Motor neuron (in vitro differentiated cells): ENCODE measurements at regions not wholly inside any gene's neighbourhood (a gene's known extent, or its start where the extent isn't known, plus 50 kb on each side); places are given as distances from the start of the nearest gene placed in this dataset.

Experiments
- ATAC-seq, 8 experiments: fragments of 200-7000 bp; cut with Tn5 transposase; replicated peaks in 6 of 8; 2 replicates each; pipeline ENCODE4 v1.8.0; 2021; ENCODE audit warnings: mild to moderate bottlenecking in 8 of 8, moderate library complexity in 8 of 8
- H3K27ac ChIP-seq, 2 donors: fragments of 250-450 bp; sonication (Bioruptor Pico); 2 replicates each; pipeline ENCODE4 v1.9.0; 2021; ENCODE audit warnings: antibody characterized with exemption in 2 of 2, mild to moderate bottlenecking in 2 of 2, moderate library complexity in 1 of 2
- H3K4me1 ChIP-seq, 2 donors: fragments of 250-450 bp; sonication (Bioruptor Pico); replicated peaks in 1 of 2; 2 replicates each; pipeline ENCODE4 v1.6.1; 2021; ENCODE audit warnings: antibody characterized with exemption in 2 of 2, mild to moderate bottlenecking in 2 of 2, moderate library complexity in 1 of 2
- H3K4me3 ChIP-seq, 5 donors: fragments of 250-450 bp; sonication (Bioruptor Pico); 2 replicates each; pipeline ENCODE4 v1.9.0; 2021; ENCODE audit warnings: antibody characterized with exemption in 5 of 5, mild to moderate bottlenecking in 5 of 5, moderate library complexity in 4 of 5
- WGBS, 10 experiments: fragments of 450-650 bp; shearing (Covaris generic); methylation state at CpG; one replicate each; pipeline ENCODE4 v1.0.0; 2022; 5-methylcytosine and 5-hydroxymethylcytosine counted together
- in situ Hi-C, 9 experiments: fragments of 400-800 bp; cut with MboI; loops; one replicate each; pipeline ENCODE4 v1.15.0; 2021; ENCODE audit warnings: low sequenced_read_pairs in 9 of 9, low pct_unique_long_range_greater_than_20kb in 2 of 9; ENCODE audit not compliant: unreplicated experiment in 9 of 9

DNA sequence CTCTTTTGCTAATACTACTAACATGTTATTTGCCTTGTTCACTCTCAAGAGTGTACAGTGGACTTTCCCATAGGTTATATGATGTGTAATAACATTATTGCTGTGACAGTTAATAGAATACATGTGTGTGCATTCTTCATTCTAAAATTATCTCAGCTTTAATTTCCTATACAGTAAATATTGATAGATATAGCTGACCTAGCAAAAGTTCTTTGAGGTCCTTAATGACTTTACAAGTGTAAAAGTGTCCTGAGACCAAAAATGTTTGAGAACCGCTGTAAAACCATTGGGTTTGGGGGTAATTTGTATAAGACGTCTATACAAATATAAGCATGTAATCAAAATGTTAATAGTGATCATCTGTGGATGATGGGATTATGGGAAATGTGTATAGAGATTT, 469.5 kb upstream of the PROK2 start:
- in situ Hi-C loops: no loop called here
- no peak overlapping the region for H3K27ac ChIP-seq
- no peak for ATAC-seq
- 40 to 100% (median 100%) methylated on average over 1 to 2 of the region's 2 CpGs; no CpG with 5 or more reads in 1 of the 10 experiments for WGBS, 10 experiments
- H3K4me1 ChIP-seq: peaks cover 27 to 29% of the 10 kb centered on the region in 2 donors
- no peak overlapping the region for H3K4me3 ChIP-seq

DNA sequence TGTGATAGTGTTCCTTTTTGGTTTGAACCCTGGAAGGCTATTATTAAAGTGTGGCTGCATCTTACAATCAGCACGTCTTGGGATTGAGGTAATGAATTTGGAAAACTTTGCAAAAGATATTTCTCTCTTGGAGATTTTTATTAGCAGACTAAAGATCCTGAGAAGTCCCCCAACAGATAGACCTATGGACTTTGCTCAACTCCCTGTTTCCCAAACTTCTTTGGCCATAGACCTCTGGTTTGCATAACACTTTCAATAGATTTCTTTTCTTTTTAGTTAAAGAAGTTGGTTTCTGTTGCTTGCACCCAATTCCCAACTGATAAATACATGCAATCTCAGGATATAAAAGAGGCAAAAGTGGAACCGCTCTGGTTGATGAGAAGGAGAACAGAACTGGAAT, 465.8 kb upstream of the PROK2 start:
- Histone ChIP-seq H3K4me3 (no peak overlapping the region), H3K4me1 (peaks cover 8 to 10% of the 10 kb centered on the region in 2 donors), H3K27ac (no peak overlapping the region)
- 0 to 80% (median 70%) methylated on average over 1 to 2 of the region's 2 CpGs; no CpG with 5 or more reads in 1 of the 10 experiments for WGBS, 10 experiments
- in situ Hi-C loops: no loop called here
- no peak for ATAC-seq

DNA sequence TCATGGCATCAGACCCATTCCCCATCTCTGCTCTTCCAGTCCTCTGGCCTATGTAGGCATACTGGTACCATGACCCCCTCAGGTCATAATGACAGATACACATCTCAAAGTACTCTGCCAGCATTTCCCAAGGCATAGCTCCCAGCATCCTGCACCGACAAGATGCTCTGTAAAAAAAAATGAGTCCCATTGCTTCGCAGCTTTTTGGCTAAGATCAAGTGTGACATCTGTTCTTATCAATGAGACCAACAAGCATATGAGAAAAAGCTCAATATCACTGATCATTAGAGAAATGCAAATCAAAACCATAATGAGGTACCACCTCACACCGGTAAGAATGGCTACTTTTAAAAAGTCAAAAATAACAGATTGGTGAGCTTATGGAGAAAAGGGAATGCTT, 463.9 kb upstream of the PROK2 start:
- no peak overlapping the region for H3K4me3 ChIP-seq
- ATAC-seq: no peak
- 80 to 100% (median 97%) methylated on average over 1 to 3 of the region's 3 CpGs; no CpG with 5 or more reads in 3 of the 10 experiments for WGBS, 10 experiments
- no peaks in the 10 kb centered on the region for H3K4me1 ChIP-seq
- in situ Hi-C loops: no loop called here
- H3K27ac ChIP-seq: no peak overlapping the region

DNA sequence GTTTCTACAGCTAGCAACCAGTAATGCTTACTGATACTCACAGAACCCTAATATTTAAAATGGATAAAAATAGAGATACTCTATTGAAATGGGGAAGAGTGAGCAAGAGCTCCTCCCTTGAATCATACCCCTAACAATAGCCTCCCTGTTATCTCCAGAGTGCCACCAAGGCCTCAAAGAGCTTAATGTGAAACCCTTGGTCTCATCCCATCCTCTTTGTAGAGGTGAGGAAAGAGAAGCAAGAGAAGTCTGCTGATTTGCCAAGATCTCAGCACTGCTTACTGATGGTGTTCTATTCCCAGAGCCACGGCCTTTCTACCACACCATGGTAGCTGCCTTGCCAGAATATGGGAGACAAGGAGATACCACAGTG, 463.4 kb upstream of the PROK2 start:
- H3K4me3 ChIP-seq: no peak overlapping the region
- 0 to 100% (median 50%) methylated on average over 1 of the region's 1 CpG; no CpG with 5 or more reads in 5 of the 10 experiments for WGBS, 10 experiments
- H3K27ac ChIP-seq: no peak overlapping the region
- in situ Hi-C loops: no loop called here
- ATAC-seq: no peak
- peaks cover 0 to 1% of the 10 kb centered on the region in 2 donors for H3K4me1 ChIP-seq

DNA sequence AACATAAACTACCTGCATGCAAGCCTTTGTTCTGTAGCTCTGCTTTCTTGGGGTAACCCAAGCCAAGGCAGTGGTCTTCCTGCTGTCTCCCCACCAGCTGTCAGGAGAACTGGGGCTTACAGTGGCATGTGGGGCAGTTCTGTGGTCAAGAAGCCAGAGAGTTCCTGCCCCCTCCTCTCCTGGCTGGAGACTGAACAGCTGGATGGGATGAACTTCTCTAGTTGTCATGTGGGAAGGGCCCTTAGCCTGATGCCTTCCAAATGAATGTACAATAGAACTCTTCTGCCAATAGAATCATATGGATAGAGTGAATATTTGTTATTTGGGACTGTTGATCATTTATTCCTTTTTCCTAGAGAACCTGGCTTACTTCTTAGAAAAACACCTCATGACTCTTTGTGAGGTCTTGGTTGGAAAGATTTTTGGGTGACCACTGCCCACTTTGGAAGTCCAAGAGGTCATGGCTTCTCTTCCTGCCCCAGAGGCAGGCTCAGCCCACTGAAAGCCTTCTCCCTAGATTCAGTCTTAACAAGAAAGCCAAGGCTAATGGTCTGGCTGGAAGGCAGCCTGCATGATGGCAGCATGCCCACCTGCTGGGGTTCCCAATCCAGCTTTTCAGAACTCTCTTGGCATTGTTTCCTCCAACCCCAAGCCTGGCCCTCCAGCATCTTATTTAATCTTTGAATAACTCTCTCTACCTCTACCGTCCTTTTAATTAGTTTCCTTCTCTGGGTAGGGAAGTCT, 462.9 kb upstream of the PROK2 start:
- peaks cover 0 to 7% of the 10 kb centered on the region in 2 donors for H3K4me1 ChIP-seq

DNA sequence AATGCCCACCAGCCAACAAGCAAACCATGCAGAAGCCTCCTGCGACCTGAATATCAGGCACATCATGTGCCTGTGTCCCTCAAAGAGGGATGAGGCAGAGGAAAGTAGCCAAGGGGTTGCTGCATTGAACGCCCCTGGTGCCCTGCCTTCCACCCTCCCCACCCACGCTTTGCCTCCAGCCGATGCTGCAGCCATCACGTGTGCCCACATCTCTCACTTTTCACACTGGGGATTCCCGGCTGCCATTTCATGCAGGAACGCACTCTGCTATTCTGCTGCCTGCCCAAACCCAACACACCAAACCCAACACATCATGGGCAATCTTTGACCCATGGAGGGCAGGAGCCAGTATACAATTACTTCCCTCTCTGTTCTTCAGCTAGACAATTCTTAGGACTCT, 462.2 kb upstream of the PROK2 start:
- peaks cover 3 to 14% of the 10 kb centered on the region in 2 donors for H3K4me1 ChIP-seq
- WGBS, 10 experiments: 20% methylated on average over 1 of the region's 7 CpGs; no CpG with 5 or more reads in 9 of the 10 experiments
- no peak overlapping the region for H3K27ac ChIP-seq
- H3K4me3 ChIP-seq: no peak overlapping the region
- no peak for ATAC-seq
- in situ Hi-C loops: no loop called here

More for the DNA sequence above, 462.9 kb upstream of the PROK2 start:
- 29 to 100% (median 44%) methylated on average over 1 of the region's 1 CpG; no CpG with 5 or more reads in 5 of the 10 experiments for WGBS, 10 experiments
- ATAC-seq: no peak
- in situ Hi-C loops: no loop called here
- Histone ChIP-seq H3K27ac (no peak overlapping the region), H3K4me3 (no peak overlapping the region)

DNA sequence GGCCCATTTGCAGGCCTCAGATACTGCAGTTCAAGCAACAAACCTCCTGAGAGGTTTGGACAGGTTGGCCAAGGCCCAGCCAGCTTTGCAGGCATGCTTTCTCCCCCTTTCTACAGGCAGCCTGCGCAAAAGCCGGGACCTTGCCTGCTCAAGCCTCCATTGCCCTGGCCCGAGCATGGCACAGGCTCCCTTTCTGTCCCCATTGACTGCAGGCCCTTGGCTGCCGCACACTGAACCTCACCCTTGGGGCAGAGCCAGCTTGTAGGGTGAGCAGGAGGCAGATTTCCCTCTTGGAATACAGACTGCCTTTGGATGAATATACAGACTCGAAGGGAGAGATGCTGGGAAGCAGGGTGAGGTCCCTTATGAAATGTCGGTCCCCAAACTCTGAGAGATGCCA, 461.7 kb upstream of the PROK2 start:
- H3K4me3 ChIP-seq: no peak overlapping the region
- in situ Hi-C loops: no loop called here
- H3K4me1 ChIP-seq: peaks cover 3 to 17% of the 10 kb centered on the region in 2 donors
- no peak for ATAC-seq
- no peak overlapping the region for H3K27ac ChIP-seq
- WGBS, 10 experiments: 0 to 100% (median 80%) methylated on average over 1 to 3 of the region's 6 CpGs; no CpG with 5 or more reads in 3 of the 10 experiments

DNA sequence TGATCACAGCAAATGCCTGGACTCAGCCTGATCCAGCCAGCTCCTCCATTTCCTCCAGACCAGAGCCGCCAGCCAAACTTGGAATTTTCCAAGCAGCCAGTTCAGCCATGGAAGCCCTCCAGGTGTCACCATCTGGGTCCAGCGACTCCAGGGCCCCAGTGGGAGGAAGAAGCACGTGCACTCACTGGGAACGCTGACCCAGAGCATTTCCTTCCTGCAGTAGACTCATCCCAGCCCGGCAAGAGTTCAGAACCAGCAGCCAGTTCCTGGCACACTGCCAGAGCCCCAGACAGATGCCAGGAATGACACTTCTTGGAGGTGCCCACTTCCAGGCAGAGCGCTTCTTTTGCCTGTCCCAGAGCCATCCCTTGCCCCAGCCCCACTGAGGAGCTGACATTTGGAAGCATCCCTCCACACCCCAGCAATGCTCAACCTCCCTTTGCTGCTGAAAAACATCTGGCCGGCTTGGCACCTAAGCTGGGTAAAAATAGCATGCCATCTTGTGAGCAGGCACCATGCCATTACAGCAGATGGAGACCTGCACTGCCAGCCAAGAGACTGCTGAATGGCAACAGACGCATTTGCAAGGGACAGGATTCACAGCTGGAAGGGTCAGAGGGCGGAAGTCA, 460.3 kb upstream of the PROK2 start:
- 33 to 100% (median 79%) methylated on average over 1 to 7 of the region's 9 CpGs; no CpG with 5 or more reads in 1 of the 10 experiments for WGBS, 10 experiments
- Histone ChIP-seq H3K27ac (no peak overlapping the region), H3K4me1 (peaks cover 3 to 17% of the 10 kb centered on the region in 2 donors), H3K4me3 (no peak overlapping the region)
- no peak for ATAC-seq
- in situ Hi-C loops: no loop called here

DNA sequence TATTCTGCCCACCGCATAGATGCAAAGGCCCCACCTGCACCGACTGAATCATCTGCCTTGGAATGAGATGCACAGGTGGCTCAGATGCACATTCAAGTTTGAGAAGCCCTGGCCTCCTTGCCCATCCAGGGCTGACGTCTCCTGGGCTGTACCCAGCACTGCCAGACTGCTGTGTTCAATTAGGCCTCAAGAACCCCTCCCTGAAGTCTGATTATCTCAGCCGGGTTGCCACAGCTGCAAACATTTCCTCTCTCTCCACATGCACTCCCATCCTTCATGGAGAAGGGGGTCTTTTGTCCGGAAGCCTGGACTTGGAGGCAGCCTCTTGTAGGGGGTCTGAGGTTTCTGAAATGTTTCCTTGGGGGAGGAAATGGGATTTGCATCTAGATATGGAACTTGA, 459.4 kb upstream of the PROK2 start:
- H3K27ac ChIP-seq: no peak overlapping the region
- ATAC-seq: no peak
- in situ Hi-C loops: no loop called here
- no peak overlapping the region for H3K4me3 ChIP-seq
- peaks cover 3 to 17% of the 10 kb centered on the region in 2 donors for H3K4me1 ChIP-seq
- 0 to 100% (median 89%) methylated on average over 1 to 2 of the region's 5 CpGs; no CpG with 5 or more reads in 2 of the 10 experiments for WGBS, 10 experiments

DNA sequence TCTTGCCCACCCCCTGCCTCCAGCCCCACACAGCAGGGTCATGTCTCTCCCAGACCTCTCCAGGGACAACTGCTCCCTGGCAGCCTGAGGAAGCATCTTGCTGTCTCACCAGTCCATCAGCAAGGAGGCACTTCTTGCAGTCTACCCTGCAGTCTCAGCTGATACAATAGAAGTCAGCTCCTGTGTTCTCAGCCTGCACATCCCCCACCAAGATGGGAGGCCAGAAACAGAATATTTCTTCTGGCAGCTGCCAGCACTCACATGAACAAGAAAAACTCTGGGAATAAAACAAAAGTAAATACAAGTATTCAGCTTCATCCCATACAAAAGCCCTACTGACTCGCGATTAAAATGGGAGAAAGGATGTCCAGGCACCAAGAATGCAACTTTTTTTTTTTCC, 457.4 kb upstream of the PROK2 start:
- WGBS, 10 experiments: 20 to 94% (median 45%) methylated on average over 1 to 2 of the region's 2 CpGs; no CpG with 5 or more reads in 1 of the 10 experiments
- H3K4me3 ChIP-seq: no peak overlapping the region
- peak in 5 of 8 experiments; percentile 66 to 91 (median 73) for ATAC-seq
- no peak overlapping the region for H3K27ac ChIP-seq
- in situ Hi-C loops: no loop called here
- peaks cover 3 to 21% of the 10 kb centered on the region in 2 donors for H3K4me1 ChIP-seq

DNA sequence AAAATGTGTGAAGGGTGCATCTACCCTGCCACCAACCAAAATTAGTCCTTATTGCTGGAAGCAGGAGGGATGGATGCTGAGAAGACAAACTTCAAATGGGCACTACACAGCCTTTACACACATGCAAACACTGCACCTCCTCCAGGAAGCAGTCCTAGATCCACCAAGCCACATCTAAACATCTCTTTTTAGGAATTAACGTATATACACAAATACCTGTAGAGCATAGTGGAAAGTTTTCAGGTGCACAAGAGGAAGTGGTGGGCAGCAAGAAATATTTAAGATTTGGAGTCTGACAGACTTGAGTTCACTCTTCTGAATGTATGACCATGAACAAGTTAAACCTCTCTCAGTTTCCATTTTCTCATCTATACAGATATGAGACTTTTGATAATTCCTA, 456.6 kb upstream of the PROK2 start:
- 40 to 100% (median 80%) methylated on average over 1 of the region's 1 CpG; no CpG with 5 or more reads in 5 of the 10 experiments for WGBS, 10 experiments
- ATAC-seq: no peak
- H3K27ac ChIP-seq: no peak overlapping the region
- H3K4me1 ChIP-seq: peaks cover 3 to 21% of the 10 kb centered on the region in 2 donors
- H3K4me3 ChIP-seq: no peak overlapping the region
- in situ Hi-C loops: no loop called here

DNA sequence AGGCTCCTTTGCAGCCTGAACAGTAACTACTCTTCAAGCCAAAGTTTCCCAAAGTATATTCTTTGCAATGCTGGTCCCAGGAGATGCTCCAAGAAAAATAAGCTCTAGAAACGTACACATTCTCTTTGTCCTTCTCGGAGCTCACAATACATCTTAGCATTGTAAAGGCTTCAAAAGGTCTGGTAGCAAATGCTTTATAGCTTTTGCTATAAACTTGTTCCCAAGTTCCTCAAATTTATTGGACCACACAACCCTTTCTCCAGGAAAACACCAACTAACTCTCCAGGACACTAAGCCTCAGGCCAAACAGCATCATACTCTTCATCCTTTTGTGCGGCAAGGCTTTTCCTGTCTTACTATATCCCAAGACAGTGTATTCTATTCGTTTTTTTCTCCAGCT, 455.6 kb upstream of the PROK2 start:
- 37 to 100% (median 81%) methylated on average over 1 to 4 of the region's 4 CpGs; no CpG with 5 or more reads in 2 of the 10 experiments for WGBS, 10 experiments
- in situ Hi-C loops: no loop called here
- H3K27ac ChIP-seq: no peak overlapping the region
- H3K4me3 ChIP-seq: no peak overlapping the region
- no peak for ATAC-seq
- H3K4me1 ChIP-seq: peaks cover 3 to 21% of the 10 kb centered on the region in 2 donors

DNA sequence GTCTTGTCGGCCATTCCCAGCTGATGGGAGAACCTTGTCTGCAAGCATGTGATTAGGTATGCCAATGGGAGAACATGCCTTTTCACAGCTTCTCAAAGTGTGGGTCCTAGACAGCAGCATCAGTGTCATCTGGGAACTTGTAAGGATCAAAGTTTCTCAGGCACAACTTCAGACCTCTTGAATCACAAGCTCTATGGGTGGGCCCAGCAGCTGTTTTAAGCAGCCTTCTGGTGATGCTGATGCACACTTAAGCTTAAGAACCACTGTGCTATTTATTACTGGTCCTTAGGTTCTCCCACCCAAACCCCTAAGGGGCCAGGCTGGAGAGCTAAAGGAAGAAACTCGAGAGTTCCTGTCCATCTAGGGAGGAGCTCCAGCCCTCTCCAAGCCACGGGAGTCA, 453.9 kb upstream of the PROK2 start:
- no peak overlapping the region for H3K27ac ChIP-seq
- H3K4me3 ChIP-seq: no peak overlapping the region
- in situ Hi-C loops: no loop called here
- H3K4me1 ChIP-seq: peaks cover 3 to 21% of the 10 kb centered on the region in 2 donors
- WGBS, 10 experiments: 0 to 83% (median 71%) methylated on average over 2 to 3 of the region's 3 CpGs; no CpG with 5 or more reads in 5 of the 10 experiments
- peak in 3 of 8 experiments; percentile 17 to 77 (median 41) for ATAC-seq
